Stimulated activated CD8-positive, alpha-beta memory T cell treated with anti-CD3 and anti-CD28 coated beads, Interleukin-12 subunit alpha, Interleukin-12 subunit beta, amount 100 ng/mL, for 24 hours (primary cell): ENCODE measurements at regions not wholly inside any gene's neighbourhood (a gene's known extent, or its start where the extent isn't known, plus 50 kb on each side); places are given as distances from the start of the nearest gene placed in this dataset.
"Not testable (repeated sequence)": the region's sequence is repeated elsewhere in the genome, so short reads cannot be mapped to it uniquely, and the experiment has no call there.

Experiments
- DNase-seq: peaks from one replicate; pipeline ENCODE4 v3.0.0-alpha.2; 2020; ENCODE audit errors: extremely low read depth

DNA sequence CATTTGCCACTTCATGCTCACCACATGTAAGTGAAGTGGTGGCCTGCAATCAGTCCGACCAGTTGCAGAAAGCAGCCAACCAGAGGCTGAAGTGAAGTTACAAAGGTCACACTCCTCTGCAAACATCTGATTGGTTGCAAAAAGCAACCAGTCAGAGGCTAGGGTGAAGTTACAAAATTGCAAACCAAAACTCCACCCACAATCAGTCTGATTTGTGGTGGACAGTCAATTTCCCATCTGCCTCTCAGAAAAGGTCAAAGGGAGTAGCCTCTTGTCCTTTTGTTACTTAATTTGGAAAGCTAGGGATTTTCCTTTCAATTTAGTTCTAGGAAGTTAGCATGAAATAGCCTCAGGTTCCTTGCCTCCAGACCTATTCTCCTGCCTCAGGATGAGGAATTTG is 185.0 kb downstream of the UXS1 start:
- no peak for DNase-seq

DNA sequence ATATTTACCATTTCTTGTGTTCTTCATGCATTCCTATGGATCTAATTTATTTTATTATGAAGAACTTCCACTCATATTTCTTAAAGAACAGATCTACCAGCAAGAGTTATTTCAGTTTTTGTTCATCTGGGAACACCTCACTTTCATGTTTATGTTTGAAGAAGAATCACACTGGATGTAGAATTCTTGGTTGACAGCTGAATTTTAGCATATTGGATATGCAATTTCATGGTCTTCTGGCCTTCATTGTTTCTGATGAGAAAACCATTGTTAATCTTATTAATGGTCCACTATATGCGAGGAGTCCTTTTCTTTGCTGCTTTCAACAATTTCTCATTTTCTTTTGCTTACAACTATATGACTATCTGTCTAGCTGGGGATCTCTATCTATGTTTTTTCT is 189.2 kb downstream of the UXS1 start:
- DNase-seq, result no peak

DNA sequence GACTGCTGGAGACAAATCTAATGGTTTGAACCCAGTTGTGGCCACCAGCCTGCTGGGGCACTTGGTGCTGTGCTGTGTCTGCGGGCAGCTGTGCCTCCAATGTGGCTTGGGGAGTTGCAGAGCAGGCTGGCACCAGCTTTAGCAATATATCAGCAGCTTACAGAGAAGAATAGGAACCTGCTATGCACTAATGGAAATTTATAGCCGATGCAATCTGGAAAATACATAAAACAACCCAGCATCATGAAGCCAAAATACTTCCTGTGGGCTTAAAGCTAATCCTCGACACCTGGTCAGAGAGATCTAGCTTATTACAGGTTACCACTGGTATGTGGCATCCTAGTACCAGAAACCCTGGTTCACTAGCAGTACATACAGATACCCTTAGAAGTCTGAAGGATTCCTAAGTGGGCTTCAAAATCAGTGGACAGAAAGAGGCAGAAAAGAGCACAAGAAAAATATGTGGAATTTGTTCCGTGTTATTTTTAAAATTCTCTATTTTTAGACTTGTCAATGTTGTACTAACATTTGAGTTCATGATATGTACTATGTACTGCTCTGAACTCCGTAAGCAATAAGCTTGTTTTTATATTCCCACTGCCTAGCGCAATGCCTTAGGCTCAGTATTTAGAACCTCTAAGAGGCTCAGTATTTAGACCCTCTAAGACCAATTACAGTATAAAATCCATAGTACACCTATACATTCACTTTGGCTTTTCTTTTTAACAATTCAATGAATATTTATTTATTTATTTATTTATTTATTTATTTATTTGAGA is 194.7 kb downstream of the UXS1 start:
- no peak for DNase-seq

DNA sequence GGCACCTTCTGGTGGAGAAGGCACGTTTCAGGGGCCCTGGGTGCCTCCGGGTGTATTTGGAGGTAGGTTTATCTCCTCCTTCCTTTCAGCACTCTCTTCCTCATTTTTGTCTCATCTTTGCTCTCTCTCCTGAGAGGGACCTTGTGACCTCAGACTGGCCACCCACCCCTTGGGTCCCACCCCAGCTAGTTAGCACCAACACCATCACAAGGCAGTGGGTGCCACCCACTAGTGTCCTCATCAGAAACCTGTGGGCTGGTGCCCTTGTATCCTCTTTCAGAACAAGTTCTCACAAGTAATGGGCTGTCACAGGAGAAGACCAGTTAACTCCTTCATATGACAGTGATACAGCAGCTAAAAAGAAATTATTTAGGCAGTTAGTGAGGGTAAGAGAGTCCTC is 196.4 kb downstream of the UXS1 start:
- DNase-seq, result no peak

DNA sequence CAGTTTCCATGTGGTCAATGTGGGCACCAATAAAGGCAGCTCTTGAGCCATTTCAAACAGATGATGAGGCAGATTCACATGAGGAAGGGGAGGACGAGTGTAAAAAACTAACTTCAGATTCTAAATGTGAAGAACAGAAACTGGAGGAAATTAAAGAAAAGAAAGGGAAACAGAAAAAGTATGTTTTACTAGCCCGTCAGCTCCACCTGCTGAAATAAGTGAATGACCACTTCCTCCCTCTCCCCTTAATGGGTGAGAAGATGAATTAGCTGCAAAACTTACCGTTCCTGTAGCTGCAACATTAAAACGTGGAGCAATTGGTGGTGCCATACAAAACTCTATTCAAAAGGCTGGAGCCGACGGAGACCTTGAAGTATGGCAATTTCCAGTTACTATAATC is 203.5 kb downstream of the UXS1 start:
- DNase-seq, result no peak

DNA sequence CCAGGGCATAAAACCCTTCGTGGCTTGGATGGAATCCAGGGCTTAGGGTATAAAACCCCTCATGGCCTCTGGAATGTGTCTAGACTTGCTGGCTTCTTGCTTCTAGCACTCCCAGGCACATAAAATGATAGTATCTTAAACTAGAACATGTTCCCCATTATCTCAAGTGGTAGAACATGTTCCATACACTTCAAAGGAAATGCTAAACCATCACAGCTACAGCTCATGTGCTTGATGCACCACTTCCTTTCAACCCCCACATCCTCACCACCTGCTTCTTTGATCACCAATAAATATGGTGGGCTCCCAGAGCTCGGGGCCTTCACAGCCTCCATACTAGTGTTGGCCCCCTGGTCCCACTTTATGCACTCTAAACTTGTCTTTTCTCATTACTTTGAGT is 204.3 kb downstream of the UXS1 start:
- DNase-seq, result not testable (repeated sequence)

DNA sequence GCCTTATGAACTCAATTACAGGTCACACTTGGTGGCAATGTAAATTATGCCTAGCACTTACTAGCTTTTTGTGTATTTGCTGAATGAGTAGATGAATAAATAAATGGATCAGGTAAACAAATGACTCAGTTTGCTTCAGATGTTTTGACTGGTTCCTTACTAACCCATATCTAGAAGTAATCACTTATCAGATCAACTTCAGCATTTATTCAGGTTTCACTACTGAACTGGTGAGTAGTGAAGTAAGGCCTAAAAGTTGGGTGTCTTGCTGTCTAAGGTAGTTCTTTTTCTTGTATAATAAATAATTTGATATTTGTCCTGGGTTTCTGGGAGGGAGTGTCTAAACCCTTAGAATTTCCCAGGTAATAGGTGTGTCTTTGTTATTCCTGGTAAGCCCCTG is 205.0 kb downstream of the UXS1 start:
- DNase-seq, result no peak

DNA sequence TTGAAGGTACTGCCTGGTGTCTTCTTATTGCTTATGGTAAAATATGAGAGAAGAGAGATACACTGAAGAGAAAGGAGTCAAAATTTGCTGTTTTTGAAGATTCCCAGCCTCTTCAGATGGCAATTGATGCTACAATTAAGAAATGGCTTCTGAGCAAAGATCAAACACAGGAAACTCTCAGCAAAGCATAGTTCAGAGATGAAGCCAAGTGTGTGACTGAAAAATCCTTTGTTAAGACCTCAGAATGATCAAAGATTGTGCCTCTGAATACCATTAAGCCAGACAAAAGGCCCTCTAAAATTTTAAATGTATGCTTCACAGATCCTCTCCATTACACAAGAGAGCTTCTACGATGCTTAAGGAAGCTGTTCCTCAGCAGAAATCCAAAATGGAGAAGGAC is 216.3 kb downstream of the UXS1 start:
- no peak for DNase-seq

DNA sequence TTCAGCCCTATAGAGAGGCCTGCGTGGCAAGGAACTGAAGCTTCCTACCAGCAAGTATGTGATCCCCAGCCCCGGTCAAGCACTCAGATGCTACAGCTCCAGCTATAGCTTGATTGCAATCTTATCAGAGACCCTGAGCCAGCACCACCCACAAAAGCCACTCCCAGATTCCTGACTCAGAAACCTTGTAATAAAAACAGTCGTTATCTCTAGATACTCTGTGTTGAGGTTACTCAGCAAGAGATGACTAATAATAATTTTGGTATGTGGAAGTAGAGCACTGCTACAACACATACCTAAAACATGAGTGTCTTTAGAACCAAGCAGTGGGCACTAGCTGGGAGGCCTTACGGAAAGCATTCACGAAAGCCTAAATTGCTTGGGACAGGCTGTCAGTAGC is 216.9 kb downstream of the UXS1 start:
- DNase-seq, result no peak

DNA sequence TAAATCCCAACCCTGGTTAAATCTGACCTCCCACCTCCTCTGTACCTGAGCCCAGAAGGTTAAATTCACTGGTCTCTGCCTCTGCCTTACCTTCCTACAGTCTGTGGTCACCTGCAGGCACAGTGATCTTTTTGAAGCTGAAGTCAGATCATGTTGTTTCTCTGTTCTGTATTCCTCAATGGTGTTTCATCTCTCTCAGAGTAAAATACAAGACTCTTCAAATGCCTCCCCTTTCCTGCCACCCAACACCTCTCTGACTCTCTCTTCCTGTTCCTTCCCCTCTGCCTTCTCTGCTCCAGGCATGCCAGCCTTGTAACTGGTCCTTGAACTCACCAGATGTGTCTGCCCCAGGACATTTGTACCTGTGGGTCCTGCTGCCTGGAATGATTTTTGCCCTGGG is 219.3 kb downstream of the UXS1 start:
- DNase-seq, result no peak

DNA sequence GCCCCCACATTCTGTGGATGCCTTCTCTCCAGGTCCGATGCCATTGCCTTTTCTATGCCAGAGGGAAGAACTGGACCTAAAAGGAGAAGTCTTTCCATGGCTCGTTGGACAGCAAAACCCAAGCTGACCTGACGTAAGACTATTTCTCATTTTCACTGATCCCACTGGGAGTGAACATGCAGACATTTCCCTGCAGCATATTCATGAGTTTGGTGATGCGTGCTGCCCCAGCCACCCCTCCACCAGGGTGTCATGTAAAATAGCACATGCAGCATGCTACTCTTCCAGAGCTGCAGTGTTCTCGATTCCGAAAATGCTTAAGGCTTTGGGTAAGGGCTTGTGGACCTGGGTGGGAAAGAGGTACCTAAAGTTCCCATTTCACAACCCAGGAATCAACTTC is 221.2 kb downstream of the UXS1 start:
- no peak for DNase-seq

DNA sequence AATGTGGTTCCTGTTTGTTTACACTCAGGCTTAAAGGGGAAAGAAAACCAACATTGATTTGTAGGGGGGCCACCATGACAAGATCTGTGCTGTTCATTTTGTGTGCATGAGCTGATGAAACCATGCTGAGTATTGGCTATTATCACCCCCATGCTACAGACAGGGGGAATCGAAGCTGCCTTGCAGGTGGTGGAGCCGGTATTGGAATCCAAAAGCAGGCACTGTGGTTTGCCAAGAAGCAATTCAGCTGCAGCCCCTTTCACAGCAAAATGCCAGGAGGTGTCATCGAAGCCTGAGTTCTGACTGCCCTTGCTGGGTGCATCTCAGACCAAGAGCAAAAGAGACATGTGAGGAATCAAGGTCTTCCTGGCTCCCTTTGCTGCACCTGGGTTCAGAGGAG is 221.9 kb downstream of the UXS1 start:
- no peak for DNase-seq

DNA sequence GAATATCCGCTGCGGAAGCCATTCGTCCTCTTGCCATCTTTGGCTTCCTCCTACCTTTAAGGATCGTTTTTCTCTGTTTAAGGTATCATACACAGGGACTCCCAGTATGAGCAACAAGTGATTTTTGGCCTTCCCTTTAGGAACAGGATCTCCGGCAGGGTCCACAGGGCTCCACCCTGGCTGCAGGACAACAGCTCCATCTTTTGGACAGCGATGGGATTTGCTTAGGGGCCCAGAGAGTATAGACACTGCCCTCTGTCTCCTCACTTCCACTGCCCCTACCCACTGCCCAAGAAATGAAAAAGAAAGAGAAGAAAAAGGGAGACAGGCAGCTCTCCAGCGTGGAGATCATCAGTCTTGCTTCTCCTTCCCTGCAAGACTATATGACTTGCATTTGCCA is 224.5 kb downstream of the UXS1 start:
- no peak for DNase-seq

DNA sequence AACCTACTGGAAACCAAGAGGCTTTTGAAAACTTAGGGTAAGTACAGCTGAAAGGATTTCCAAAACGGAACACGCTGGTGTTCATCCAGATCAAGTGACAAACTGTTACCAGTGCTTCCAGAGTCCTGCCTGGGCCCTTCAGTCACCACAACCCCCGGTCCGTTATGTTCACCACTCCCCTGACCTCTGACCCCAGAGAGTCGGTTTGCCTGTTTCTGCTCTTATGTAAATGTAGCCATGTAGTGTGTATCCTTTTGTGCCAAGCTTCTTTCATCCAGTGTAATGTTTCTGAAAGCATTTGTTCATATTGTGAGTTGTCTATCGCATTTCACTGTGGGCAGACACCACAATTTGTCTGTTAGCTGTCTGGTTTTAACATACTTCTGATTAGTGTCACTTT is 217.5 kb downstream of the NCK2 start:
- DNase-seq, result no peak

DNA sequence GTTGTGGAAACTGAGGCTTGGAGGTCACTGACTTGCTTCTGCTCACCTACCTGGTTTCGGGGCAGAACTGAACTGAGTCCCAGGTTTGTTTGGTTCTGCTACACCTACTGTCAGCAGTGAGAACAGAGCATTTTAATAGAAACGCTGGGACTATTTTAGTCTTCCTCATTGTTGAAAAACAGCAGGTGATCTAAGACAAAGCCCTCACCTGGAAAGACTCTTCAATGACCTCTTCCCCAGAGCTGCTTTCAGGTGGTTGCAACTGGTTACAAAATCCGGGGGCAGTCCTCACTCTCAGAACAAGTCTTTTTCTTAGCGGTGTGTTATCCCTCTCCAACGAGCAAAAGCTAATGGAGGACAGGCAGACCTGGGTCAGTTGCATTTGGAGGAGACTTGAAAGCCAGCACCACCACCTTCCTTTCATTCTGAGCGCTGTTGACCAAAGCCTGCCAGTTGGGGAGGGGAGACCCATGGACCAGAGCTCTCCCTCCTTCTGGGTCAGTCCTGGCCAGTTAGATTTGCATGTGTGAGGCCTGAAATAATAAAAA is 217.0 kb downstream of the NCK2 start:
- DNase-seq, result no peak

DNA sequence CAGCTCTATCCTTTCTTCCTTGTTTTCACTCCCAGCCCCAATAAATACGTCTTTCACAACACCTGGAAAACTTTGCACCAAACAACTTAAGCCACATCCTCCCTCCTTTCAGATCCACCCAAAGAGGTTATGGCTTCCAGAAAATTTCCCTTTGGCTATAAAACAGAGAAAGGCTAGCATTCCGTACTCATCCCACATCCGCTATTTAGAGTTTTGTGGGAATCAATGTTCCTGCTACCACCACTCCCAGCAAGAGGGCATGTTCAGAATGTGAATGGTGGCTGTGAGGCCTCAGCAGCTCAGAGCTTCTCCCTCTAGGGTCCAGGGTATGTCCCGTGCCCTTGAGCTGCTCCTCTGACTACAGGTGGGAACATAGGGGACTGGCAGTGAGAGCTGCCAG is 214.6 kb downstream of the NCK2 start:
- no peak for DNase-seq

DNA sequence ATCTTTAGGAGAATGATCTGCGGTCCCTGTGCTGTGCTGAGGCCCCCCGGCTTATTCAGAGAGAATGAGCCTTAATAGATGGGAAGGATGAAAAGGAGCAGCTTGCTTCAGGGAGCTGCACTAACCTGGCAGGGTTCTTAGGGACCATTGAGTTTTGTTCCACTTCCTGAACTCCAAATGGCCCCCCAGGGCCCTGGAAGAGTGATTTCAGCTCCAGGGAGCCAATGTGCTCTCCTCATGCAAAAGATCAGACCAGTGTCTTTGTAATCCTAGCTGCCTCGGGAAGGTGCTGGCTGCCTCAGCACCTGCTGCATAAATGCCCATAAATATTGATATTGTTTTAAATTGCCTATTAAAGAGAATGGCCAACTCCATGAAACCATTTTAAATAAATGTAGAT is 210.2 kb downstream of the NCK2 start:
- DNase-seq, result no peak

DNA sequence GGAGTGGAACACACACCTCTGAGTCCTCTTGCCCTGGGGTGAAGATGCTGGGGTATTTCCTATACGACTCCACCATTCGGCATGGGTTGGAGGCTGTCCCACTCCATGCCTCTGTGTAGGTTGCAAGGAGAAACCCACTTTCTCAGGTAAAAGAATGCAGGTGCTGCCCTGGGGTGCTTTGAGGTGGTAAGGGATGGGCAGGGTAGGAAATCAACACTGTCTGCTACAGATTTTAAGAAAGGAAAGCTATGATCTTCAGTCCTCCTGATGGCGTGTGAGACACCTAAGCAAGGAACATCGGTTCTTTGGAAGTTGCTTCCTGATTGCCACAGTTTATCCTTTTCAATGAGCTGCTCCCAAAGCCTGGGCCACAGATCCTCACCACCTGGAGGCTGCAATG is 209.2 kb downstream of the NCK2 start:
- DNase-seq, result no peak

DNA sequence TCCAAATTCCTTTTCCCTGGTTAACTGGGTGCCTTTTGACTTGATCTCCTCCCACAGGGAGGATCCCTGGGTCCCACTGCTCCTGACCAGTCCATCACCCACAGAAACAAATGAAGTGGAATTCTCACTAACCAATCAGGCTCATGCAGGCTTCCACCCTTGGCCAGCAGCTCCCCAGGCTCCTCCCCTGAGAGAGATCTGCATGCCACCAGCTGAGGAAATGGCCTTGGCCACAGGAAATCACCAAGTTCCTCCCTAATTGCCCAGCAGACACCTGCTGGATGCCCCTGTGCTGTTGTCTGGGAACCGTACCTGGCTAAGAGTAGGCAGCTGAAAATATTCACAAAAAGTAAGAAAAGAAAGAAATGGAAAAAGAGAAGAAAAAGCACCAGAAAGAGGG is 207.4 kb downstream of the NCK2 start:
- DNase-seq, result no peak

DNA sequence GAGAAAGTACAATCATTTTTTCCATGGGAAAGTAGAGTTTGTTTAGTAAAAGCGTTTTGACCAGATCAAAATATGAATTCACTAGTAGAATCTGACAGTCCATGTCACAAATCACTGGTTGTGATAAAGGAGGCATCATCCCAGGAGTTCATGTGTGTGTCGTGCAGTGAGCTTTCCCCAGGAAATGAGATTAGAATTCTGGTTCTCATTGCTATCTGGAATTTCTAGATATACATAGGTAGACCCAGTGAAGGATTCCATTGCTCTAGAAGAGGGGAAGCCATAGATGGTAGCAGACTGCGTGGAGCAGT is 206.6 kb downstream of the NCK2 start:
- DNase-seq, result no peak

DNA sequence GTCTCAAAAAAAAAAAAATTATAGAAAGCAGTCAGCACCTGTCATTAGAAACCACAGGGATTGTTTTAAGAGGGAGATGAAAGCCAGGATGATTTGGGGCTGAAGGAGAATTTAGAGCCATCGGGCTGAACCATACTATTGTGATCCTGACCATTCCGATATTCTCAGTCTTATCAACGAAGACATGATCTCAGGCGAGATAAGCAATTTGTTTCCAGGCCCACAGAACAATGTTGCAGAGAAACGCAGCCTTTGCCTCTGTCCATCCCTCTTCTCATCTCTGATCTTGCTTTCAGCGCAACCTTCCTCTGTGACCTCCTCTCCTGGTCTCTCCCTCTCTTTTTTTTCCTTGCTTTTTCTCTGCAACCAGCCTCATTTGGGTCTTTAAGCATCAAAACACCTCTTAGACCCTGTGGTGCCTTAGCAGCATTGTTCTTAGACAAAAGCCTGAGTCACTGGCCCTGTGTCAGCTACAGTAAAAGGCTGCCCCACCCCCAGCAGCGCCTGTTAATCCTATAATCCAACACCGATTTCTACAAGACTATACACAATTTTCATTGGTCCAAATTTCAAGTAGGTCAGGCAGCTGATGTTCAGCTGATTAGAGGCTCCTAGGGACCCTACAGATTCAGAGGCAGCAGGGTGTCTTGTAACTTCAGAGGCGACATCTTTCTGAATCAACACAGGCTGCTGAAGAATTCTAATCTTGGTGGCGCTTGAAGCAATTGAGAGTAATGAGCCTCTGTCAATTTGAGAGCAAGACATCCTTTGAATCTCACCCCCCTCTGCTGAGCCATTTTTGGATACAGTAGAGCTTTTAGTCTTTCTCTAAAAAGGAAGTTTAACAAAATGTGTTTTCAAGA is 206.0 kb downstream of the NCK2 start:
- no peak for DNase-seq

DNA sequence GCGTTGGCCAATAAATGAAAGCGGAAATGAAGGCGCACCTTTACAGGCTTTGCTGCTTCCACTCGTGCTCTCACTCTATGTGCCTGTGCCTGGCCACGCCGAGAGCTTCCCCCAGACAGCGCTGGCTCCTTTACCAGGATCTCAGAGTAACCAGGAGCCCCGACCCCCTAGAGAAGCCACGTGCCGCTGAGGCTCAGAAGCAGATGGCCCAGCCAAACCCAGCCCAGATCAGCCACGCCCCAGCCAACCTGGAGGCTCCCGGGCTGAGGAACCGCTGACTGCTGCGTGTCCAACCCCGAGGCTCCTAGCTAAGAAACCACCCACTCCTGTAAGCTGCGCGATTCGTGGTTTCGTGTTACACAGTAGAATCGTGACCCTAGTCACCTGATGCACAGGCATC is 199.3 kb downstream of the NCK2 start:
- DNase-seq, result no peak
